ENCODE measurements at regions not wholly inside any gene's neighbourhood (a gene's known extent, or its start where the extent isn't known, plus 50 kb on each side); places are given as distances from the start of the nearest gene placed in this dataset.

DNA sequence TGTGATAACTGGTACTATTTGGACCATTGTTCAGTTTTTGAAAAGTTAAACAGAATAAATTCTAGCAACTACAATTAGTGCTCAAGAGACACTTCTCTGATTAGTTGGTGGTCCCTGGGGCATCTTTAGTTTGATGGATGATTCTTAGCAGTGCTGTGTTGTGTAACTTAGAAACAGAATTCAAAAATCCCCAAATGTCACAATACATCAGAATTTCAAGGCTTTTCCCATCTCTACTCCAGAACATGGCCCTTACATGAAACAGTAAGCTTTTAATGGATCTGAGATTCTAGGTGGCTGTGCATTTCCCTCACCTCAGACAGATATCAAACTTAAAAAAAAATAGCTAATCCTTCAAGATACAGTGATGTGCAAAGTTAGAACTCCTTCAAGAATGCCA, 104.4 kb upstream of the CXCL13 start:
- TF ChIP-seq, protein P1, sequence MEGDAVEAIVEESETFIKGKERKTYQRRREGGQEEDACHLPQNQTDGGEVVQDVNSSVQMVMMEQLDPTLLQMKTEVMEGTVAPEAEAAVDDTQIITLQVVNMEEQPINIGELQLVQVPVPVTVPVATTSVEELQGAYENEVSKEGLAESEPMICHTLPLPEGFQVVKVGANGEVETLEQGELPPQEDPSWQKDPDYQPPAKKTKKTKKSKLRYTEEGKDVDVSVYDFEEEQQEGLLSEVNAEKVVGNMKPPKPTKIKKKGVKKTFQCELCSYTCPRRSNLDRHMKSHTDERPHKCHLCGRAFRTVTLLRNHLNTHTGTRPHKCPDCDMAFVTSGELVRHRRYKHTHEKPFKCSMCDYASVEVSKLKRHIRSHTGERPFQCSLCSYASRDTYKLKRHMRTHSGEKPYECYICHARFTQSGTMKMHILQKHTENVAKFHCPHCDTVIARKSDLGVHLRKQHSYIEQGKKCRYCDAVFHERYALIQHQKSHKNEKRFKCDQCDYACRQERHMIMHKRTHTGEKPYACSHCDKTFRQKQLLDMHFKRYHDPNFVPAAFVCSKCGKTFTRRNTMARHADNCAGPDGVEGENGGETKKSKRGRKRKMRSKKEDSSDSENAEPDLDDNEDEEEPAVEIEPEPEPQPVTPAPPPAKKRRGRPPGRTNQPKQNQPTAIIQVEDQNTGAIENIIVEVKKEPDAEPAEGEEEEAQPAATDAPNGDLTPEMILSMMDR (IDR thresholded peaks at IDR 0.05; ENCODE audit: control insufficient read depth, insufficient read depth, low read depth, low read length, missing control alignments): no peak
- no peak for DNase-seq (ENCODE audit: low read depth)

DNA sequence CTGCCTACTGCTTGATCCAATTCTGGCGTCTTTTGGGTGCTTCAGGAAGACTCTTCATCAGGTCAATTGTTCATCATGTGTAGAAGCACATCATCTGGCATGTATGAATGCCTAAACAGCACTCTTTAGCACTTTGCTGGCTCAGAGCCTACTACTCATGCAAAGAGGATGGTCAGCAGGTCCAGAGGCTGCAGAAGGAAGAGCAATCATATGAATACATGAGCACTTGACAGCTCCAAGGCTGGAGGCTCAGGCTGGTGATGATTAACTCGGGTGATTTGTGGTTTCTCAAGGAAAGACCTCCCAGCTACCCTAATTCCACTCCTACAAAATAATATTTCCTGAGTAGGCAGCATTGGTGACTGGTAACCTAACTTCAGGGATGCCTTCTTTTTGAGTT, 103.8 kb upstream of the CXCL13 start:
- TF ChIP-seq, protein P1 (IDR thresholded peaks at IDR 0.05; ENCODE audit: control insufficient read depth, insufficient read depth, low read depth, low read length, missing control alignments): no peak
- no peak overlapping the region for H3K4me3 ChIP-seq (ENCODE audit: control insufficient read depth, low read depth, low read length)
- DNase-seq (ENCODE audit: low read depth): no peak

More for the DNA sequence above, 104.4 kb upstream of the CXCL13 start:
- H3K4me3 ChIP-seq (ENCODE audit: control insufficient read depth, low read depth, low read length): no peak overlapping the region

DNA sequence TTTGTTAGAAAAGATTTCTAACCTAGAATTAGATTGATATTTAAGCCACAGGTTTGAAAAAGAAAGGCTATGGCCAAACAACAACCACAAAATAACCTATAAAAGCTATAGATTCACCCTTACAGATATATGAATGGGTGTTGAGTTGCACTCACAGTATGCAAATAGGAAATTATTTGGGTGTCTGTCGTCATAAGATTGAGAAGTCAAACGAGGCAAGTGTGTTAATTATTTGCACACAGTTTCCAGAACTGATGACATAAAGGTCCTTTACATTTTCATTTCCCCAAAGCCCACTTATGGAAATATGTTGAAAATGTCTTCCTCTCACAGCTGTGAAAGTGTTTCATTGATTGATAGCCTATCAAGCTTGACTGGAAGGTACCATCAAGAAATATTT, 101.2 kb upstream of the CXCL13 start:
- H3K4me3 ChIP-seq (ENCODE audit: control insufficient read depth, low read depth, low read length): no peak overlapping the region
- TF ChIP-seq, protein P1 (IDR thresholded peaks at IDR 0.05; ENCODE audit: control insufficient read depth, insufficient read depth, low read depth, low read length, missing control alignments): no peak
- DNase-seq (ENCODE audit: low read depth): no peak

DNA sequence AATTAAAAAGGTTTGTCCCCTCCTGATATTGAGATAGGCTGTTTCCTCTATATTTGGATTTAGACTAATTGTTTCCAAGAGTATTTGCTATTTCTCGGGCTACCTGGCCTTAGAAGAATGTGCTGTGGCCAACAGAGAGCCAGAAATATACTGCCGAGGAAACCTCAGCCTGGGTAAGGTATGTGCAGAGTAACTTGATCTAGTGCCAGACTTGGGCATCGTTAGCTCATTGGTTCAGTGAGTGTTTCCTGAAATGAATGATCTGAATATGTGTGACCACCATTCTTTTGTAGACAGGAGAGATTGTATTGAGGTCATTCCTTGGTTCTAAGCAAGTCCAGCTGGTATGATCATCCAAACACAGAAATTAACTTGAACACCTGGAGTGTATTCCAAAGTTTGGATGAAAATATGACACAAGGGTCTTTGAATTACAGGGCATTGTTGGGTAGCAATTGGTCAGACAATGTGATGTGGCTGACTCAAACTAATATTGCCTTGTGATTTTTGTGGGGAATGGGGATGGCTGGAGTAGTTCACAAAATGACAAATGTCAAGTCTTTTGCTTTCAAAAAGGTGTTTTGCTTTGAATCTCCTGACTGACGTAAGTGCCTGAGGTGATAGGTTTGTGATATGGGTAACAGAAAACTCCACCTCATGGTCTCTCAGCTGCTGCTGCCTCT, 100.2 kb upstream of the CXCL13 start:
- TF ChIP-seq, protein P1 (IDR thresholded peaks at IDR 0.05; ENCODE audit: control insufficient read depth, insufficient read depth, low read depth, low read length, missing control alignments): no peak
- DNase-seq (ENCODE audit: low read depth): no peak
- H3K4me3 ChIP-seq (ENCODE audit: control insufficient read depth, low read depth, low read length): no peak overlapping the region

DNA sequence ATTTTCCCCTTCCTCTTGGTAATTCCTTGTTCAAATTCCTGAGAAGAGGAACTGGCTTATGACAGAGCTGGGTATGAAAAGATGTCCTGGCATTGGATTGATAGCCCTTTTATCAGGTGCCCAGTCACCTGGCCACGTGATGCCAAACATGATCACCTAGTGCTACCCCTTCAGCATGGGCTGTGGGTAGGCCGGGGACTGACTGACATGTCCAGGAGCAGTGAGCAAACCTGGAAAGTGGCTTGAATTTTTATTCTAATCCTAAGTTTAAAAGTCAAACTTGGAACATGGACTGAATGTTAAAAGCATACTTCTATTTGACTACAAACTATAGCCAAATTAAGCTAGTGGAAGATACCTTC, 99.7 kb upstream of the CXCL13 start:
- TF ChIP-seq, protein P1 (IDR thresholded peaks at IDR 0.05; ENCODE audit: control insufficient read depth, insufficient read depth, low read depth, low read length, missing control alignments): no peak
- no peak for DNase-seq (ENCODE audit: low read depth)
- no peak overlapping the region for H3K4me3 ChIP-seq (ENCODE audit: control insufficient read depth, low read depth, low read length)

DNA sequence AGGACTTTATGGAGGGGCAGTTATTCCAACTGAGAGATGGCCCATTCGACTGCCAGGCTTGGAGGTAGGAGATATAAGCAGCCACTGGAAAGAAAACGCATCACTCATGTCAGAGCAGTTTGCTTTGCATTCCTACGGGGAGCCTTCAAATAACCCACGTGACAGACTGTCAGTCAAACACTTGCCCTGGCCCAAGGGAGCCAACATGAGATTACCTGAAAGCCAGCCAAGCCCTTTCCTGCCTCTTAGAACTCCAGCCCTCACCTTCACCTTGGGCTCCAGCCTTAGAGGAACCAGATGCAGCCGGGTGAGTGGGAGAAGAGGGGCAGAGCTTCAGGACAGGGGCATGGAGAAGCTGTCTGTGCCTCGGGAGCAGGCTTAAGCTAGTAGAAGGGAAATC, 95.3 kb upstream of the CXCL13 start:
- no peak for DNase-seq (ENCODE audit: low read depth)
- no peak overlapping the region for H3K4me3 ChIP-seq (ENCODE audit: control insufficient read depth, low read depth, low read length)
- TF ChIP-seq, protein P1 (IDR thresholded peaks at IDR 0.05; ENCODE audit: control insufficient read depth, insufficient read depth, low read depth, low read length, missing control alignments): no peak

All from AG09309 (cell line).